Fibroblast of mammary gland (primary cell): ENCODE measurements at regions not wholly inside any gene's neighbourhood (a gene's known extent, or its start where the extent isn't known, plus 50 kb on each side); places are given as distances from the start of the nearest gene placed in this dataset.

Experiments used
- DNase-seq: peaks from one replicate; pipeline ENCODE4 v3.0.0-alpha.2; 2010; ENCODE audit warnings: low read depth
- H3K4me3 ChIP-seq: 2 replicates; pipeline ENCODE4 v1.5.1; 2011; ENCODE audit warnings: low read depth, mild to moderate bottlenecking, low read length, moderate library complexity; ENCODE audit not compliant: control insufficient read depth
- CTCF ChIP-seq: conservative IDR thresholded peaks from 2 replicates; pipeline ENCODE4 v1.5.1; 2011; ENCODE audit warnings: low read depth, low read length, inconsistent platforms; ENCODE audit not compliant: control insufficient read depth, insufficient read depth

DNA sequence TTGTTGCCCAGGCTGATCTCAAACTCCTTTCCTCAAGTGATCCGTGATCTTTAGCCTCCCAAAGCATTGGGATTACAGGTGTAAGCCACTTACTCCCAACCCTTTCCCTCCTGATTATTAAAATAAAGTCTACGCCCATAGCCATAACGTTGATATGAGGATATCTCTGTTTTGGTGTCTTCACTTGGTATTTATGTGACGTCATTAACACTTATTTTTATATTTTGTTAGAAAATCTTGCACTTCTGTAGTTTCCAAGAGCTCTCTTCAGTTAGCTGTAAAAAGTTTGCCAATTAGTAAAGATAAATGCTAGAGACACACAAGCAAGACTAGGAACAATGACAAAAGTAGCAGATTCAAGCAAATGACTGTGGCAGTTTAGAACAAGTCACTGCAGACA is 115.6 kb upstream of the HSF2 start:
- no peak overlapping the region for H3K4me3 ChIP-seq
- no peak for TF ChIP-seq CTCF
- no peak for DNase-seq

DNA sequence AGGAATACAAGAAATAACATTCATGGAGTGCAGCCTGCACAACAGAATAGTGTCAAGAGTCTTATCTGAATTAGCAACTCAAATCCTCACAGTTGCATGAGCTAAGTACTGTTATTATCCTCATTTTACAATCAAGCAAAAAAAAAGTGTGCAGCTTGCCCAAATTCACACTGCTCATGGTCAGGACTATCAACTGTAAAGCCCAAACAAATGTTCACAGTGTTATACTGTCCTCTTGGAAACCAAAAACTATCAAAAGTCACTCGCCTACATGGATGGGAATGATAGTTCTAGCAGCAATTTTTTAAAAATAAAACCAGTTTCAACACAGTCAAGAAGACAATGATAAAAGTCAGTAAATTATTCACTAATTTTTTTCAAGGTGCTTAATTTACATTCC is 114.6 kb upstream of the HSF2 start:
- no peak for TF ChIP-seq CTCF
- DNase-seq: no peak
- no peak overlapping the region for H3K4me3 ChIP-seq

DNA sequence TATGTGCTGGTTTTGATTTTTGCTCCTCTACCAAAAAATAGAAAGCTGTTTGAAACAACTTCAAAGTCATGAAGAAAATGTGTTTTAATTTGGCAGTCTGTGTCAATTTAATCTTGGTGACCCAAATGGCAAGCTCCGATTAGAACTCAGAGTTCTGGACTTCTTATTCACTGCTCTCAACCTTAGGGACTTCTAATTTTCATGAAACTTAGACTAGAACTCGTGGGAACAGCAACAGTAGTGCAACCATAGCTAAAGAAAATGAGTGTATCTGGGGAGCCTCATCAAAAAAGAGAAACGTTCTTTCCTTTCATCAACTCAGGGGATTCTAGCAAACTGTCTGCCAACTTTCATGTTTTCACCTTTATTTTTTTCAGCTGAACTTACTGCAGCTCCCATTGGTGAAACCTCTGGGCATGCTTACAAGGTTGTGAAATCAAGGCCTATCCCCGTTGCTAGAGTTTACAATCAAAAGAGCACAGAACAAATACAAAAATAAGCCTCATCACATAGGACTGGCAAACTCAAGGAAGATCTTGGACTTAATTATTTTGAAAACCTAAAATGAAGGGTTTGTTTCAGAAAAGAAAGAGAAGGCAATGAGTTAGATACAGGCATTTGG is 114.0 kb upstream of the HSF2 start:
- no peak for TF ChIP-seq CTCF
- peak; percentile 25 for DNase-seq
- no peak overlapping the region for H3K4me3 ChIP-seq

DNA sequence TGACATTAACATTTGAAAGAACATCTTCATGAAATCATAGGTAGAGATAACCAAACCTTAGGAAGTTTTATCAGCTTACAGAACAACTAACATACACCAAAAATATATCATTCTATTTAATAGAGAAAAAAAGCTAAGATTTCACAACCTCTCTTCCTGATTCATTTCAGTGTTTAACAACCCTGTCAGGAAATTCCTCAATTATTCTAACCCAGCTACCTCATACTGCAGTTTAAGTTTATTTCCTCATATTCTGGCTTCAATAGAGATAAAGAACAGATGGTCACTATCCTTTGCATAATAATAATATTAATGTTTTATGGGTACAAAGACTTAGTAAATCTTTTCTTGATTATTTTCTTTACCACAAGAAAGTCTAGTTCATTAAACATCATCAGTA is 112.9 kb upstream of the HSF2 start:
- DNase-seq: peak; percentile 30
- H3K4me3 ChIP-seq: no peak overlapping the region
- TF ChIP-seq CTCF: no peak

DNA sequence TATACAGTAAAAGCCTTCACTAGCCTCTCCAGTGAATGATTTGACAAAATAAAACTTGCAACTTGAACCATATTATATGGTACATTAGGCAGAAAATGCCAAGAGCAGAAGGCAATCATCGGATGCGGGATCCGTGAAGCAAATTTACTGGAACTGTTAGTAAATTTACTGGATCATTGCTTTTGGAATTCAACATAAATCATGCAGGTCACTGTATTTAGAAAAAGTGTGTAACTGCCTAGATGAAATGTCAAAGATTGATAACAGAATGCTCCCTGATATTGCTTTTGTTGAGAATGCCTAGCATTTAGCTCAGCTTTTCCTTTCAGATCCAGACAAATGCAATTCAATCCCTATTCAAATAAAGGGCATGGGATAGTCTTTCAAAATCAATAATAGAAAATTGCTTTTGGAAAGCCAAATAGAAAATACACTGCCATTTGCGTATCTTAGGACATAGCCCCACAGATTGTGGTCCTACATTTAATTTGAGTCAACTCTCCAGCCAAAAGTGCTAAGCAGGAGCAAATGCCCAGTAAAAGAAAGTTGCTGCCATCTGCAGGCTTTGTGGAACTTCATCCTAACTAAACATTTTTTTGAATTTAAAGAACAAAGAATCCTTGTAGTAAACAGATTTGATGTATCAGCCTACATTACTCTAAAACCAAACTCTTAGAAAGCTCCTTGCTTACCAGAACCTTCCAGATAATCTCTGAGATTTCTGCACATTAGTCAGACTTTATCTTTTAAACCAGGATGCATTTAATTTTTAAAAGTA is 109.5 kb upstream of the HSF2 start:
- no peak overlapping the region for H3K4me3 ChIP-seq
- TF ChIP-seq CTCF: peak; percentile 28
- DNase-seq: peak; percentile 36

- TF ChIP-seq CTCF: no peak
These were observed 102.4 kb upstream of the HSF2 start for GRCh38 chr6:122297010-122297409.

GRCh38 chr6:122302067-122302466 is 97.4 kb upstream of the HSF2 start:
- no peak overlapping the region for H3K4me3 ChIP-seq
- TF ChIP-seq CTCF: no peak
- DNase-seq: no peak

More at GRCh38 chr6:122297010-122297409, 102.4 kb upstream of the HSF2 start:
- DNase-seq: no peak
- H3K4me3 ChIP-seq: no peak overlapping the region
